NCI-H1417 treated with DMSO at 0.1 percent for 48 hours (cell line): ENCODE measurements at regions not wholly inside any gene's neighbourhood (a gene's known extent, or its start where the extent isn't known, plus 50 kb on each side); places are given as distances from the start of the nearest gene placed in this dataset.
A peak's percentile ranks its signal among the peaks of the same experiment; 100 is the strongest.
"Not testable (repeated sequence)": the region's sequence is repeated elsewhere in the genome, so short reads cannot be mapped to it uniquely, and the experiment has no call there.

Experiments
- DNase-seq: peaks from one replicate; lab custom pipeline; 2025; lab: John Stamatoyannopoulos, UW

DNA sequence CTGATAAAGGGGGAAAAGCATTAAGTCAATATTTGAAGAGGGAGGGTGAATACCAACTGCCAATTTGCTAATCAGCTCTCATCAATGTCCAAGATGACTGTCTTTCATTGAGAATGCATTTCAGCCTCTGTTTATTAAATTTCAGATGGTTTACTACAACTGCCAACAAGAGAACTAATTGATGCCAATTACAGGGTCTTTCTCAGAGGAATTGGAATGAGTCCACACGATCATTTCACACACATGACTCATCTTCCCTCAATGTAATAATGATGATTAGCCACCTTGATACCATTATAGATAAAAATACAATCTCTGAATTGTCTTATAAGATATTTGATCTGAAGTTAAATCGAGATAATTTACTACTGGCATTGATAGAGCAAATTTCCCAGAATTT, 1274.4 kb downstream of the ROBO2 start:
- no peak for DNase-seq

- no peak for DNase-seq
Observed at GRCh38 chr3:78317774-78318173, 1277.9 kb downstream of the ROBO2 start.

- peak; percentile 72 for DNase-seq
Observed at GRCh38 chr3:78322780-78323179, 1282.9 kb downstream of the ROBO2 start.

DNA sequence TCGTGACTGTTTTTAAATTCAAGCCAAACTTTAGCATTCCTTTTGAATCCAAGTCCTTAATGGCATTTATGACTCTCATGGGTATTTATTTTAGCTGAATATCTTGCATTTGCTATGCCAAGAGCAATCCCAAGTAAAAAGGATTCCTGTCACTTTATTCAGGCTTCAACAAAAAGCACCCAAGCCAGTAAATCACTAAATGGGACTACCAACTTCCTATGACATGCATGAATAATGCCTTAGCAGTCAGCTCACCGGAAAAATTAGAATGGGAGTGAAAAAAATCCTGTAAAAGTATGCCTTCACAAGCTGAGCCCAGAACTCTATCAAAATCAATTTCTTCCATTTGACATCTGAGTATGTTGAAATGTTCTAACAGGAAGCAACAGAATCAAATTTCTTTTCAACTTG, 1297.9 kb downstream of the ROBO2 start:
- DNase-seq = no peak

DNA sequence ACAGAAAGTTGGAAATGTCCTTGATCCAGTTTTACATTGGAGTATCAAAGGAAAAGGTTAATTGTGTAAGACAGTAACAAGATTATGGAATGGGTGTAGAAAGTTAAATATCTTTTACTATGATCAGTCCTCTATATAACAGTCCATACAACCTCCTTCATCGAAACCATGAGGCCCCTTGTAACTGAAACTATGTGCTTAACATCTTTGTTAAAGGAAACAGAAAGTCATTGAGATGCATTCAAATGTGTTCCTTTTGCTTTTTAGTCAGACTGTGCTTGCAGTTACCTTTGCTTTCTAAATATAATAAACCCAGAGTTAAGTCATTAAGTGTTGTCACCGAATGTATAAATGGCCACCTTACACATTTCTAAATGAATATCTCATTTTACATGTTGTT, 1298.5 kb downstream of the ROBO2 start:
- DNase-seq = no peak

DNA sequence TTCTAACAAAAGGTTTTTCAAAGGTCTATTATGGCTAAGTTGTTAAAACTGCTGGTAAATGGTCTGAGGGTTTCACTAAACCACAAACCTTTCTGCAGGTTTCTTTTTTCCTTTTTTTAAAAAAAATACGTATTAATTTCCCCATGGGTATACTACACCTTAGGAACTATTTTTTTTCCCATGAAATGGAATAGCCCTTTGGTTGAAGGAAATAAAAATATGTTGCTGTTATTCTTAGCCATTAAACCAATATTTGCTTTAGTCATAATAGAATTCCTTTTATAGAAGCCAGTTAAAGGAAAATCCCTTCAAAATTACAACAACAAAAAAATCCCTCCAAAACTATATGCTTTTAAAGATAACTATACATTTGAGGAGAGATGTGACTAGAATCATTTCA, 1303.3 kb downstream of the ROBO2 start:
- no peak for DNase-seq

- not testable (repeated sequence) for DNase-seq
Observed at GRCh38 chr3:78344267-78344666, 1304.4 kb downstream of the ROBO2 start.

DNA sequence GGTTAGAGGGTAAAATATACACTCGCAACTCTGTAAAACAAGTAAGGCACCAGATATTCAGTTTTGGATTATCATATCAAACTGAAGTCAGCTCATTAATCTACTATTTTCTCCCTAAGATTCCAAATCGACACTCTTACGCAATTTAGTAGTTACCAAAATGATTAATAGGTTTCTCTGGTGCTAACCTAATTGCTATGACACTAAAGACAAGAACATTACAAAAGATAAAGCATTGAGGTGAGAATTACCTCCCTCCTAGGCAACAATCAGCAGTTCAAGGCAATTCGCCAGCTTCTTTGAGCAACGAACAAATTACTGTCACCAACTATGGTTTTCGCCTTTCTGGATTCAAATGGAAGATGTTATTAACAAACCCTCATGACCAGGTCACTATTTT, 1305.0 kb downstream of the ROBO2 start:
- no peak for DNase-seq

- DNase-seq = no peak
Observed at GRCh38 chr3:78347176-78347575, 1307.3 kb downstream of the ROBO2 start.

- no peak for DNase-seq
Observed at GRCh38 chr3:78348664-78349063, 1308.8 kb downstream of the ROBO2 start.

DNA sequence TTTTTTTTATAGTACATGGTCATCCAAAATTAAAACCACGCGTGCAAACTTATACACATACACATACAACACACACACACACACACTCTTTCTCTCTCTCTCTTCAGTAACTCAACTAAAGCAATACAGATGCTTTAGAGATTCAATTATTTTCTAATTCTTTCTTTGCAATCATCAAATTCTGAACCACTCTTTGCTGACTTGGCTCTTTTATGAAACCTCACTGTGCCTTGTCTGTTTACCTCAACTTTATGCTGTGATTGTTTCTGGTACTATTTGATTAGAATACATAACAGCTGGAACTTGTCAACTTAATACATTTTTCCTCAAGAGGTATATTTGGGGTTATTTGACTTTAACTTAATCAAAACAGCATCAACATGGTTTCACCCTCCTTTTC, 1309.7 kb downstream of the ROBO2 start:
- DNase-seq = no peak

GRCh38 chr3:78351334-78351733, 1311.4 kb downstream of the ROBO2 start:
- DNase-seq = no peak

- DNase-seq = no peak
Observed at GRCh38 chr3:78353231-78353630, 1313.3 kb downstream of the ROBO2 start.

GRCh38 chr3:78360849-78361248, 1321.0 kb downstream of the ROBO2 start:
- no peak for DNase-seq

- no peak for DNase-seq
Observed at GRCh38 chr3:78368636-78369345, 1328.9 kb downstream of the ROBO2 start.

DNA sequence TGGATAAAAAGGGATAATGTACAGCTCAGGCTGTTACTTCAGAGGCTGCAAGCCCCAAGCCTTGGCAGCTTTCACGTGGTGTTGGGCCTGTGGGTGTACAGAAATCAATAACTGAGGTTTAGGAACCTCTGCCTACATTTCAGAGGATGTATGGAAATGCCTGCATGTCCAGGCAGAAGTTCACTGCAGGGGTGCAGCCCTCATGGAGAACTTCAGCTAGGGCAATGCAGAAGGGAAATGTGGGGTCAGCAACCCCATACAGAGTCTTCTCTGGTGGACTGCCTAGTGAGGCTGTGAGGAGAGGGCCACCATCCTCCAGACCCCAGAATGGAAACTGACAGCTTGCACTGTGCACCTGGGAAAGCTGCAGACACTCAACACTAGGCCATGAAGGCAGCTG, 1350.3 kb downstream of the ROBO2 start:
- no peak for DNase-seq

DNA sequence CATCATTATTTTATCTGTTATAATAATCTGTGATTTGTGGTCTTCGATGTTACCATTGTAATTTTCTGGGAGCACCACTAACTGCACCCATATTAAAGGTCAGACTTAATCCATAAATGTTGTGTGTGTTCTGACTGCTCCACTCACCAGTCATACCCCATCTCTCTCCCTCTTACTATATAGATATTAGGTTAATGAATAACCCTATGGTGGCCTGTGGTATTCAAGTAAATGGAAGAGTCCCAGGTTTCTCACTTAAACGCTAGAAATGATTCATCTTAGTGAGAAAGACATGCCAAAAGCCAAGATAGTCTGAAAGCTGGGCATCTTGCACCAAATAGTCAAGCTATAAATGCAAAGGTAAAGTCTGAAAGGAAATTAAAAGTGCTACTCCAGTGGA, 1358.5 kb downstream of the ROBO2 start:
- DNase-seq = no peak

DNA sequence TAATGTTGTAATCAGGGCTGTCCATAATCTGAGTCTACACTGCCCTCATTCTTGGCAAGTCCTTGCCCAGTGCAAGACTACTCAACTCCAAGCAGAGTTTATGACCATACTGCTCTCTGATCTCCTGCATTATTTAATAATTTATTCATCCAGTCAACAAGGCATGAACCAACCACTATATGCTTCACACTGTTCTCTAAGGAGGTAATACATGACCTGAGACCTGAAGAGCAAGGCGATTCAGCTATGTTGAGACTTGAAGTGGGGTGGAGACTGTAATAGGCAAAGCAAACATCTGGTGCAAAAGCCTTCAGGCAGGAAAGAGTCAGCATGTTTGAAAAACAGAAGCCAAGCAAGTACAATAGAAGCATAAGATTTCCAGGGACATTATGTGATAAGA, 1362.8 kb downstream of the ROBO2 start:
- DNase-seq = no peak

GRCh38 chr3:78405745-78406144, 1362.1 kb downstream of the ROBO1 start:
- no peak for DNase-seq

DNA sequence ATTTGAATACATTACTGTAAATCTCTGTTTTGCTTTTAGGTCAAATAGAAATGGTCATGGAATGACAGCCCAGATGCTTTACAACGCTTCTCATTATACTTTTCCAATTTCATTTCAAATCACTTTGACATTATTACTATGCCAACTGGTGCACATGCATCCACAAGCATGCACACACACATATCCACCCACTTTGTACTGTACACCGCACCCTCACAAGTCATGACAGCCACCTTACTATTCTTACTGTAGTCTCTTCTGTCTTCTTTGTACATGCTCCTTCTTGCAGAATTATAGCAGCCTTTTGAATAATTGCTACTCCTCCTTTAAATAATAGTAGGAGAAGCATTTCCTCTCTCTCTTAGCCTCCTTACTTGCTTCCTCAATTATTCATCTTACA, 1361.4 kb downstream of the ROBO1 start:
- no peak for DNase-seq

- DNase-seq = no peak
Observed at GRCh38 chr3:78410077-78410476, 1357.7 kb downstream of the ROBO1 start.

- no peak for DNase-seq
Observed at GRCh38 chr3:78414261-78414660, 1353.5 kb downstream of the ROBO1 start.

DNA sequence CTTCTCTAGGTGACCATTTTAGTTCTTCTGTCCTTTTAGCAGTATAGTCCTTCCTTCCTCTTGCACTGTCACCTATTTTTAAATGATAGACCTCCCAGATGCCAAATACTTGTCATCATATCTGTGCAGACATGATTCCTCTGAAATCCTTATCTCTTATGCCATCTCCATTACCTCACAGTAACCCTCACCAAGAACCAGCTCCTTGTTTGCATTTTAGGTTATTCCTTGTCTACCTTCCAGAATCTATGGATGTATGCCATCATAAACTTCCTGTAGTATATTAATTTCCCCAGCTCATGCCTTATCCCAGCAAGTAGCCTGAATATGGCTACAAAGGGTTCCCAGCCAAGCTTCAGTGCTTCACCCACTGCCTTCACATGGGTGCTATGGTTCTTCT, 1347.2 kb downstream of the ROBO1 start:
- no peak for DNase-seq

- DNase-seq = no peak
Observed at GRCh38 chr3:78421247-78421966, 1346.4 kb downstream of the ROBO1 start.
